HCT116 (cell line): ENCODE measurements at regions not wholly inside any gene's neighbourhood (a gene's known extent, or its start where the extent isn't known, plus 50 kb on each side); places are given as distances from the start of the nearest gene placed in this dataset.

Experiments used
- ATAC-seq: fragments of 200-7000 bp; cut with Tn5 transposase; 2 replicates; pipeline ENCODE4 v1.9.1; 2020; ENCODE audit warnings: mild to moderate bottlenecking, moderate library complexity
- BruUV-seq: library from RNA; stranded (reverse); fragments of 400-500 nt; replicated peaks from 2 replicates; lab custom pipeline; 2021; lab: Mats Ljungman, UMichigan
- CTCF ChIA-PET: fragments of 300-600 bp; sonication (Branson Sonifier 250); formaldehyde crosslinking; loops from one replicate; lab custom pipeline; 2021; ENCODE audit warnings: antibody characterized with exemption; lab: Charles Lee
- POLR2A ChIA-PET: fragments of 300-600, 350-600 bp; sonication (Branson Sonifier 250); formaldehyde crosslinking; loops from one replicate; lab custom pipeline; 2021; ENCODE audit warnings: antibody characterized with exemption; lab: Charles Lee
- RAD21 ChIA-PET, 2 experiments: fragments of 300-600 bp; sonication (Branson Sonifier 250); formaldehyde crosslinking; loops; one replicate each; lab custom pipeline; 2023; ENCODE audit warnings: low total read pairs in 2 of 2; ENCODE audit not compliant: uncharacterized antibody in 2 of 2, unreplicated experiment in 2 of 2, low non-redundant PET in 1 of 2; lab: Charles Lee
- DNase-seq: peaks from one replicate; pipeline ENCODE4 v3.0.0-alpha.2; 2010; ENCODE audit warnings: low read depth, low spot score
- H2AFZ ChIP-seq: fragments of 200-600 bp; shearing (Covaris generic), sonication (generic); 2 replicates; pipeline ENCODE4 v1.6.1; 2017; ENCODE audit warnings: low read depth, mixed run types, mixed read lengths, antibody characterized with exemption, low read length; ENCODE audit not compliant: poor library complexity, severe bottlenecking
- H3K27ac ChIP-seq: 2 replicates; pipeline ENCODE4 v1.5.1; 2012; ENCODE audit warnings: low read depth, low read length
- H3K27me3 ChIP-seq: fragments of 200-600 bp; sonication (generic); 2 replicates; pipeline ENCODE4 v1.6.1; 2016; ENCODE audit warnings: mixed run types, low read length, mixed read lengths; ENCODE audit not compliant: insufficient read depth
- H3K36me3 ChIP-seq, 2 experiments: fragments of 200-500 bp in 1 of 2; fragments of 200-600 bp in 1 of 2; sonication (Bioruptor generic) in 1 of 2; sonication (generic) in 1 of 2; 2 replicates each; pipeline versions ENCODE4 v1.5.1 to v1.6.1; 2014 to 2016; ENCODE audit warnings: low read length in 2 of 2, inconsistent platforms in 1 of 2, mixed read lengths in 1 of 2, mixed run types in 1 of 2; ENCODE audit not compliant: insufficient read depth in 2 of 2, control insufficient read depth in 1 of 2
- H3K4me1 ChIP-seq, 2 experiments: fragments of 200-600 bp in 1 of 2; sonication (generic) in 1 of 2; 2 replicates each; pipeline versions ENCODE4 v1.5.1 to v1.6.1; 2012 to 2017; ENCODE audit warnings: low read length in 2 of 2, inconsistent platforms in 1 of 2, mild to moderate bottlenecking in 1 of 2, mixed read lengths in 1 of 2, mixed run types in 1 of 2, moderate library complexity in 1 of 2; ENCODE audit not compliant: insufficient read depth in 2 of 2, control insufficient read depth in 1 of 2
- H3K4me2 ChIP-seq: fragments of 200-600 bp; sonication (generic); 2 replicates; pipeline ENCODE4 v1.6.1; 2017; ENCODE audit warnings: mixed run types, low read length, mixed read lengths
- H3K4me3 ChIP-seq, 2 experiments: fragments of 200-600 bp in 1 of 2; sonication (generic) in 1 of 2; replicated peaks in 1 of 2; 2 replicates each; pipeline ENCODE4 v1.5.1; 2011 to 2016; ENCODE audit warnings: low read length in 2 of 2, control low read depth in 1 of 2, low read depth in 1 of 2, mild to moderate bottlenecking in 1 of 2, mixed read lengths in 1 of 2, mixed run types in 1 of 2
- H3K79me2 ChIP-seq: fragments of 200-600 bp; sonication (generic); 2 replicates; pipeline ENCODE4 v1.6.1; 2017; ENCODE audit warnings: mild to moderate bottlenecking, mixed run types, low read length, moderate library complexity, mixed read lengths; ENCODE audit not compliant: insufficient read depth
- H3K9ac ChIP-seq: fragments of 200-600 bp; sonication (generic); 2 replicates; pipeline ENCODE4 v1.6.1; 2016; ENCODE audit warnings: low read length, mixed read lengths
- H3K9me2 ChIP-seq: fragments of 200-600 bp; sonication (generic), shearing (Covaris generic); 2 replicates; pipeline ENCODE4 v1.6.1; 2017; ENCODE audit warnings: mixed run types, mild to moderate bottlenecking, moderate library complexity; ENCODE audit not compliant: insufficient read depth
- H3K9me3 ChIP-seq, 2 experiments: fragments of 200-500 bp in 1 of 2; fragments of 200-600 bp in 1 of 2; sonication (Bioruptor generic) in 1 of 2; sonication (generic) in 1 of 2; 2 replicates each; pipeline ENCODE4 v1.6.1; 2014 to 2017; ENCODE audit warnings: low read length in 2 of 2, mixed read lengths in 2 of 2, inconsistent platforms in 1 of 2, low read depth in 1 of 2, mild to moderate bottlenecking in 1 of 2, mixed run types in 1 of 2, moderate library complexity in 1 of 2; ENCODE audit not compliant: control insufficient read depth in 1 of 2, insufficient read depth in 1 of 2
- H4K20me1 ChIP-seq: fragments of 200-600 bp; sonication (generic), shearing (Covaris generic); 2 replicates; pipeline ENCODE4 v1.6.1; 2017; ENCODE audit warnings: mixed run types, mild to moderate bottlenecking, moderate library complexity; ENCODE audit not compliant: insufficient read depth
- ATF3 ChIP-seq: IDR thresholded peaks from 2 replicates; pipeline ENCODE4 v1.6.1; 2012
- CEBPB ChIP-seq: IDR thresholded peaks from 2 replicates; pipeline ENCODE4 v1.6.1; 2012; ENCODE audit warnings: low read depth
- ELF1 ChIP-seq: IDR thresholded peaks from 2 replicates; pipeline ENCODE4 v1.6.1; 2012; ENCODE audit warnings: low read depth, borderline replicate concordance
- EZH2phosphoT487 ChIP-seq: fragments of 200-600 bp; IDR thresholded peaks from 2 replicates; pipeline ENCODE4 v1.6.1; 2018; ENCODE audit warnings: antibody characterized with exemption, borderline replicate concordance
- JUND ChIP-seq: IDR thresholded peaks from 2 replicates; pipeline ENCODE4 v1.6.1; 2012
- POLR2A ChIP-seq: IDR thresholded peaks from 2 replicates; pipeline ENCODE4 v1.7.0; 2011; ENCODE audit warnings: borderline replicate concordance; ENCODE audit not compliant: insufficient read depth, insufficient read length; ENCODE audit errors: extremely low read depth
- RAD21 ChIP-seq: IDR thresholded peaks from 2 replicates; pipeline ENCODE4 v1.6.1; 2012; ENCODE audit warnings: low read depth, mild to moderate bottlenecking
- SP1 ChIP-seq: IDR thresholded peaks from 2 replicates; pipeline ENCODE4 v1.6.1; 2012; ENCODE audit warnings: low read depth
- YY1 ChIP-seq: IDR thresholded peaks from 2 replicates; pipeline ENCODE4 v1.6.1; 2011; ENCODE audit warnings: low read length, low read depth, moderate library complexity, mild to moderate bottlenecking; ENCODE audit not compliant: insufficient replicate concordance; ENCODE audit errors: extremely low read depth
- ZNF274 ChIP-seq: fragments of 200-500 bp; sonication (Bioruptor generic); IDR thresholded peaks from 2 replicates; pipeline ENCODE4 v1.6.1; 2014; ENCODE audit warnings: mild to moderate bottlenecking, low read depth, low read length, inconsistent platforms
- intact Hi-C: fragments of 100-400 bp; cut with micrococcal nuclease; formaldehyde crosslinking; loops from 2 replicates; pipeline ENCODE4 v1.10.0; 2022
- TF ChIP-seq, protein P1 (sequence below): IDR thresholded peaks from 2 replicates; pipeline ENCODE4 v1.6.1; 2012
- TF ChIP-seq, protein P2 (sequence below): IDR thresholded peaks from 2 replicates; pipeline ENCODE4 v1.6.1; 2011; ENCODE audit warnings: mild to moderate bottlenecking, low read length, moderate library complexity; ENCODE audit not compliant: insufficient replicate concordance; ENCODE audit errors: extremely low read depth
- TF ChIP-seq, protein P3 (sequence below): IDR thresholded peaks from 2 replicates; pipeline ENCODE4 v1.6.1; 2012; ENCODE audit warnings: low read depth

DNA sequence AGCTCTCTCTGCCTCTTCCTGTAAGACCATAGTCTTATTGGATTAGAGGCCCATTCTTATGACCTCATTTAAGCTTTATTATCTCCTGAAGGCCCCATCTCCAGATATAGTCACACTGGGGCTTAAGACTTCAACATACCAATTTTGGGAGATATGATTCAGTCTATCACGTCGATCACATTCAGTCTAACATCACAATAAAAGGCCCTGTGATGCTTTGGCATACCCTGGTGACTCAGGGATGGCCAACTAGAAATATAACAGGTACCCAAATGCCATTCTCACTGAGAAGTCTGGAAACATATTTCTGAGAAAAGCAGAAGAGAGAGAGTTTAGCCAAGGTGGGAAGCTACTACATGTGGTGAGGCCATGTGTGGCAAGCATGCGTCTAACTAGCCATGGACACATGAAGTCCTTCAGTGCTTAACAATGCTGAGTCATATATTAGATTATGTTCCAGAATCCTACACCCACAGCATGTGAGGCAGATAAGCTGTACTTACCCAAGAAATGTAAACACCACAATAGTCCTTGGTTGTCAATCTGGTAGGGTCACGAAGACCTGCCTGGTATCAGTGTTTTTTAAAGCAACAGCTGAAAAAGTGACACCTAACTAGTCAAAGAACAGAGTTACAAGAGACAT, 485.1 kb downstream of the FOXO1 start:
- ATAC-seq = no peak
- no peak overlapping the region for H3K4me3 ChIP-seq
- no peak overlapping the region for H3K4me2 ChIP-seq
- no peak overlapping the region for H3K27ac ChIP-seq
- no peak for TF ChIP-seq EZH2phosphoT487
- no peak for TF ChIP-seq RAD21
- TF ChIP-seq, protein P1, sequence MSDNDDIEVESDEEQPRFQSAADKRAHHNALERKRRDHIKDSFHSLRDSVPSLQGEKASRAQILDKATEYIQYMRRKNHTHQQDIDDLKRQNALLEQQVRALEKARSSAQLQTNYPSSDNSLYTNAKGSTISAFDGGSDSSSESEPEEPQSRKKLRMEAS = no peak
- TF ChIP-seq ATF3 = no peak
- TF ChIP-seq POLR2A = no peak
- no peak for TF ChIP-seq ELF1
- no peak for TF ChIP-seq SP1
- TF ChIP-seq, protein P2, sequence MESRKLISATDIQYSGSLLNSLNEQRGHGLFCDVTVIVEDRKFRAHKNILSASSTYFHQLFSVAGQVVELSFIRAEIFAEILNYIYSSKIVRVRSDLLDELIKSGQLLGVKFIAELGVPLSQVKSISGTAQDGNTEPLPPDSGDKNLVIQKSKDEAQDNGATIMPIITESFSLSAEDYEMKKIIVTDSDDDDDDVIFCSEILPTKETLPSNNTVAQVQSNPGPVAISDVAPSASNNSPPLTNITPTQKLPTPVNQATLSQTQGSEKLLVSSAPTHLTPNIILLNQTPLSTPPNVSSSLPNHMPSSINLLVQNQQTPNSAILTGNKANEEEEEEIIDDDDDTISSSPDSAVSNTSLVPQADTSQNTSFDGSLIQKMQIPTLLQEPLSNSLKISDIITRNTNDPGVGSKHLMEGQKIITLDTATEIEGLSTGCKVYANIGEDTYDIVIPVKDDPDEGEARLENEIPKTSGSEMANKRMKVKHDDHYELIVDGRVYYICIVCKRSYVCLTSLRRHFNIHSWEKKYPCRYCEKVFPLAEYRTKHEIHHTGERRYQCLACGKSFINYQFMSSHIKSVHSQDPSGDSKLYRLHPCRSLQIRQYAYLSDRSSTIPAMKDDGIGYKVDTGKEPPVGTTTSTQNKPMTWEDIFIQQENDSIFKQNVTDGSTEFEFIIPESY = no peak
- no peak for TF ChIP-seq ZNF274
- no peak for TF ChIP-seq CEBPB
- TF ChIP-seq, protein P3, sequence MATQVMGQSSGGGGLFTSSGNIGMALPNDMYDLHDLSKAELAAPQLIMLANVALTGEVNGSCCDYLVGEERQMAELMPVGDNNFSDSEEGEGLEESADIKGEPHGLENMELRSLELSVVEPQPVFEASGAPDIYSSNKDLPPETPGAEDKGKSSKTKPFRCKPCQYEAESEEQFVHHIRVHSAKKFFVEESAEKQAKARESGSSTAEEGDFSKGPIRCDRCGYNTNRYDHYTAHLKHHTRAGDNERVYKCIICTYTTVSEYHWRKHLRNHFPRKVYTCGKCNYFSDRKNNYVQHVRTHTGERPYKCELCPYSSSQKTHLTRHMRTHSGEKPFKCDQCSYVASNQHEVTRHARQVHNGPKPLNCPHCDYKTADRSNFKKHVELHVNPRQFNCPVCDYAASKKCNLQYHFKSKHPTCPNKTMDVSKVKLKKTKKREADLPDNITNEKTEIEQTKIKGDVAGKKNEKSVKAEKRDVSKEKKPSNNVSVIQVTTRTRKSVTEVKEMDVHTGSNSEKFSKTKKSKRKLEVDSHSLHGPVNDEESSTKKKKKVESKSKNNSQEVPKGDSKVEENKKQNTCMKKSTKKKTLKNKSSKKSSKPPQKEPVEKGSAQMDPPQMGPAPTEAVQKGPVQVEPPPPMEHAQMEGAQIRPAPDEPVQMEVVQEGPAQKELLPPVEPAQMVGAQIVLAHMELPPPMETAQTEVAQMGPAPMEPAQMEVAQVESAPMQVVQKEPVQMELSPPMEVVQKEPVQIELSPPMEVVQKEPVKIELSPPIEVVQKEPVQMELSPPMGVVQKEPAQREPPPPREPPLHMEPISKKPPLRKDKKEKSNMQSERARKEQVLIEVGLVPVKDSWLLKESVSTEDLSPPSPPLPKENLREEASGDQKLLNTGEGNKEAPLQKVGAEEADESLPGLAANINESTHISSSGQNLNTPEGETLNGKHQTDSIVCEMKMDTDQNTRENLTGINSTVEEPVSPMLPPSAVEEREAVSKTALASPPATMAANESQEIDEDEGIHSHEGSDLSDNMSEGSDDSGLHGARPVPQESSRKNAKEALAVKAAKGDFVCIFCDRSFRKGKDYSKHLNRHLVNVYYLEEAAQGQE = no peak
- no peak for TF ChIP-seq JUND
- no peak for TF ChIP-seq YY1
- no peaks in the 10 kb centered on the region for H3K36me3 ChIP-seq
- POLR2A ChIA-PET = no interaction called here
- no peaks in the 10 kb centered on the region; the same call in 1 of the 2 replicates for H3K9me2 ChIP-seq
- H3K4me1 ChIP-seq = no peaks in the 10 kb centered on the region
- RAD21 ChIA-PET = no interaction called here
- intact Hi-C loops = no loop called here
- H3K79me2 ChIP-seq = no peaks in the 10 kb centered on the region
- BruUV-seq = no TSS peak
- no peak overlapping the region for H2AFZ ChIP-seq
- H3K9me3 ChIP-seq = no peaks in the 10 kb centered on the region
- no peak overlapping the region for H3K9ac ChIP-seq
- H3K27me3 ChIP-seq = no peaks in the 10 kb centered on the region
- CTCF ChIA-PET = no interaction called here
- DNase-seq = no peak
- no peaks in the 10 kb centered on the region for H4K20me1 ChIP-seq
